GM12878 (cell line): ENCODE measurements at regions not wholly inside any gene's neighbourhood (a gene's known extent, or its start where the extent isn't known, plus 50 kb on each side); places are given as distances from the start of the nearest gene placed in this dataset.

ENCODE experiments used
- ATAC-seq: fragments of 200-7000 bp; cut with Tn5 transposase; 3 replicates; pipeline ENCODE4 v1.9.1; 2020; ENCODE audit warnings: mild to moderate bottlenecking, moderate library complexity
- BruUV-seq: library from RNA; stranded (reverse); fragments of 400-500 nt; replicated peaks from 2 replicates; lab custom pipeline; 2021; lab: Mats Ljungman, UMichigan
- CTCF ChIA-PET: fragments of 300-600 bp; sonication (Branson Sonifier 250); formaldehyde crosslinking; extraction: SDS; loops from one replicate; lab custom pipeline; 2021; ENCODE audit warnings: inconsistent platforms; lab: Yijun Ruan, JAX
- POLR2A ChIA-PET: fragments of 350-600 bp; formaldehyde crosslinking; extraction: SDS; loops from one replicate; lab custom pipeline; 2021; ENCODE audit warnings: inconsistent platforms; lab: Charles Lee
- RAD21 ChIA-PET: fragments of 300-600 bp; sonication (Branson Sonifier 250); formaldehyde crosslinking; loops from one replicate; lab custom pipeline; 2023; ENCODE audit warnings: antibody characterized with exemption; ENCODE audit not compliant: unreplicated experiment; lab: Charles Lee
- SMC1A ChIA-PET: fragments of 300-600 bp; sonication (Branson Sonifier 250); formaldehyde crosslinking; loops from one replicate; lab custom pipeline; 2023; ENCODE audit not compliant: unreplicated experiment, uncharacterized antibody; lab: Charles Lee
- DNase-seq: peaks from one replicate; pipeline ENCODE4 v3.0.0-alpha.2; 2011; ENCODE audit warnings: low read depth, low spot score
- FAIRE-seq: peaks from 3 replicates; lab custom pipeline; 2011; peaks lifted over from hg19 to GRCh38; lab: Jason Lieb, UNC
- H2AFZ ChIP-seq: 2 replicates; pipeline ENCODE4 v1.6.0; 2011; ENCODE audit warnings: low read depth, low read length, control low read depth; ENCODE audit not compliant: control insufficient read depth
- H3K27ac ChIP-seq: 2 replicates; pipeline ENCODE4 v1.5.1; 2011; ENCODE audit warnings: control low read depth; ENCODE audit not compliant: control insufficient read depth, insufficient read depth
- H3K27me3 ChIP-seq, 2 experiments: replicated peaks in 1 of 2; 2 replicates each; pipeline versions ENCODE4 v1.6.0 to v1.6.1; 2011; ENCODE audit warnings: low read length in 1 of 2; ENCODE audit not compliant: control insufficient read depth in 2 of 2, insufficient read depth in 2 of 2
- H3K36me3 ChIP-seq, 2 experiments: 2 replicates each; pipeline ENCODE4 v1.5.1; 2011; ENCODE audit warnings: low read length in 1 of 2; ENCODE audit not compliant: control insufficient read depth in 2 of 2, insufficient read depth in 2 of 2
- H3K4me1 ChIP-seq: 2 replicates; pipeline ENCODE4 v1.6.1; 2011; ENCODE audit warnings: mild to moderate bottlenecking, low read length, moderate library complexity, mixed read lengths; ENCODE audit not compliant: control insufficient read depth, insufficient read depth
- H3K4me2 ChIP-seq: 2 replicates; pipeline ENCODE4 v1.6.0; 2011; ENCODE audit warnings: control low read depth; ENCODE audit not compliant: control insufficient read depth, insufficient read depth
- H3K4me3 ChIP-seq: fragments of 200-600 bp; sonication (generic); 2 replicates; pipeline ENCODE4 v1.5.1; 2016
- H3K79me2 ChIP-seq: 2 replicates; pipeline ENCODE4 v1.6.0; 2011; ENCODE audit warnings: low read length; ENCODE audit not compliant: control insufficient read depth, insufficient read depth
- H3K9ac ChIP-seq: 2 replicates; pipeline ENCODE4 v1.8.0; 2011; ENCODE audit warnings: low read length, control low read depth, mixed read lengths; ENCODE audit not compliant: control insufficient read depth, insufficient read depth
- H3K9me3 ChIP-seq: replicated peaks from 3 replicates; pipeline ENCODE4 v1.5.1; 2011; ENCODE audit warnings: mild to moderate bottlenecking, low read length; ENCODE audit not compliant: control insufficient read depth, insufficient read depth
- H4K20me1 ChIP-seq: 2 replicates; pipeline ENCODE4 v1.6.0; 2011; ENCODE audit not compliant: control insufficient read depth, insufficient read depth
- CBX3 ChIP-seq: fragments of 200-600 bp; sonication (generic); IDR thresholded peaks from 2 replicates; pipeline ENCODE4 v1.6.1; 2016; ENCODE audit warnings: low read depth, borderline replicate concordance
- IRF4 ChIP-seq: IDR thresholded peaks from 2 replicates; pipeline ENCODE4 v1.6.1; 2011; ENCODE audit warnings: low read depth, low read length
- MYB ChIP-seq: fragments of 150-350 bp; IDR thresholded peaks from 2 replicates; pipeline ENCODE4 v1.6.1; 2014; ENCODE audit warnings: mild to moderate bottlenecking, low read depth, low read length, borderline replicate concordance
- NR2F1 ChIP-seq: fragments of 450-650 bp; conservative IDR thresholded peaks from 2 replicates; pipeline ENCODE4 v1.6.1; 2017; ENCODE audit warnings: mild to moderate bottlenecking
- RAD51 ChIP-seq: fragments of 450-650 bp; IDR thresholded peaks from 2 replicates; pipeline ENCODE4 v1.6.1; 2016; ENCODE audit warnings: moderate library complexity, mild to moderate bottlenecking, inconsistent platforms
- RFX5 ChIP-seq: IDR thresholded peaks from 2 replicates; pipeline ENCODE4 v1.6.1; 2011; ENCODE audit warnings: low read depth, low read length, improper control_type of control experiment
- SP1 ChIP-seq: IDR thresholded peaks from one replicate; pipeline ENCODE4 v1.6.1; 2011; ENCODE audit warnings: low read depth, low read length
- SRF ChIP-seq, 2 experiments: IDR thresholded peaks; 2 replicates each; pipeline ENCODE4 v1.6.1; 2011; ENCODE audit warnings: low read depth in 2 of 2, low read length in 2 of 2, mild to moderate bottlenecking in 1 of 2, moderate library complexity in 1 of 2
- TARDBP ChIP-seq: IDR thresholded peaks from 2 replicates; pipeline ENCODE4 v1.6.1; 2016; ENCODE audit warnings: borderline replicate concordance
- WGBS: methylation state at CpG from one replicate; pipeline ENCODE4 v1.1.6; 2016; ENCODE audit warnings: low lambda C conversion rate; ENCODE audit not compliant: insufficient replicate concordance, insufficient coverage; ENCODE audit errors: missing lambda C conversion rate; 5-methylcytosine and 5-hydroxymethylcytosine counted together
- in situ Hi-C: fragments of 300-500 bp; cut with MboI; formaldehyde crosslinking; loops from 9 replicates; pipeline ENCODE4 v1.14.3; 2018; ENCODE audit warnings: mixed read lengths
- intact Hi-C: fragments of 100-400 bp; cut with micrococcal nuclease; formaldehyde crosslinking; loops from one replicate; pipeline ENCODE4 v1.14.2; 2022; ENCODE audit not compliant: unreplicated experiment
- TF ChIP-seq, protein P1 (sequence below): IDR thresholded peaks from 2 replicates; pipeline ENCODE4 v1.6.1; 2012; ENCODE audit warnings: low read depth, low read length, improper control_type of control experiment
- TF ChIP-seq, protein P2 (sequence below): fragments of 450-650 bp; IDR thresholded peaks from 2 replicates; pipeline ENCODE4 v1.6.1; 2018; ENCODE audit warnings: borderline replicate concordance, mild to moderate bottlenecking; ENCODE audit not compliant: partially characterized antibody
- TF ChIP-seq, protein P3 (sequence below): fragments of 450-650 bp; IDR thresholded peaks from 2 replicates; pipeline ENCODE4 v1.6.1; 2017; ENCODE audit warnings: mild to moderate bottlenecking, low read depth, inconsistent platforms; ENCODE audit not compliant: poor library complexity, severe bottlenecking
- TF ChIP-seq, protein P4 (sequence below): IDR thresholded peaks from 2 replicates; pipeline ENCODE4 v1.6.1; 2011; ENCODE audit warnings: mild to moderate bottlenecking, low read depth, low read length, moderate library complexity; ENCODE audit not compliant: insufficient replicate concordance
- TF ChIP-seq, protein P5 (sequence below): fragments of 450-650 bp; IDR thresholded peaks from 2 replicates; pipeline ENCODE4 v1.6.1; 2016; ENCODE audit warnings: mild to moderate bottlenecking, moderate library complexity, borderline replicate concordance

DNA sequence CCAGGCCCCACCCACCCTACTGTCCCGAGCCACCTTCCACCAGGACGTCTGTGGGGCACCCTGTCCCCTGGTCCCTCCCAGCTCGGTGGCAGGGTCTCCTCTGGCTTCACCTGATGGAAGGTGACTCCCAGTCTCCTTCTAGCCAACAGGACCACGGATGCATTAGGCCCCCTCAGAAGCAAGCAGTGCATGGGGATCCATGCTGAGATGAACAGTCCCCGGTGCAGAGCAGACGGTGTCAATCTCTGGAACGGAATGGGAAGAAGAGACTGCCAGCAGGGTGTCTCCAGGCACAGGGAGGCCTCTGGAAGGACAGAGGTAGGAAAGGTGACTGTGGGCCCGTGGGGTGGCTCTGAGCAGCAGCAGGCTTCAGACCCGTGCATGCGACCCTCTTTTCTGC, 65.2 kb upstream of the FZD7 start:
- H3K4me1 ChIP-seq, result no peaks in the 10 kb centered on the region
- H3K27ac ChIP-seq, result no peak overlapping the region
- H4K20me1 ChIP-seq, result no peaks in the 10 kb centered on the region
- ChIA-PET SMC1A (no interaction called here), POLR2A (no interaction called here), CTCF (interaction anchor here (1.7 kb wide), 1 partner anchor 108 kb away, joined by 6 read pairs; no protein-coding TSS in a partner anchor), RAD21 (interaction anchor here (1.1 kb wide), 1 partner anchor 205 kb away, joined by 3 read pairs; no protein-coding TSS in a partner anchor)
- no peaks in the 10 kb centered on the region for H3K27me3 ChIP-seq
- 42% methylated on average over 8 of the region's 10 CpGs for WGBS
- FAIRE-seq (no peak), ATAC-seq (no peak), DNase-seq (no peak)
- in situ Hi-C loops, result no loop called here
- intact Hi-C loops, result loop anchor here (5.0 kb wide), 4 partner anchors 89 to 209 kb away; no protein-coding TSS in a partner anchor
- no peak overlapping the region for H3K9ac ChIP-seq
- no peaks in the 10 kb centered on the region for H3K9me3 ChIP-seq
- no TSS peak for BruUV-seq
- no peaks in the 10 kb centered on the region for H3K79me2 ChIP-seq
- no peak overlapping the region for H2AFZ ChIP-seq
- no peak overlapping the region for H3K4me3 ChIP-seq
- H3K36me3 ChIP-seq, result no peaks in the 10 kb centered on the region
- no peak overlapping the region for H3K4me2 ChIP-seq
- TF ChIP-seq, protein P1, sequence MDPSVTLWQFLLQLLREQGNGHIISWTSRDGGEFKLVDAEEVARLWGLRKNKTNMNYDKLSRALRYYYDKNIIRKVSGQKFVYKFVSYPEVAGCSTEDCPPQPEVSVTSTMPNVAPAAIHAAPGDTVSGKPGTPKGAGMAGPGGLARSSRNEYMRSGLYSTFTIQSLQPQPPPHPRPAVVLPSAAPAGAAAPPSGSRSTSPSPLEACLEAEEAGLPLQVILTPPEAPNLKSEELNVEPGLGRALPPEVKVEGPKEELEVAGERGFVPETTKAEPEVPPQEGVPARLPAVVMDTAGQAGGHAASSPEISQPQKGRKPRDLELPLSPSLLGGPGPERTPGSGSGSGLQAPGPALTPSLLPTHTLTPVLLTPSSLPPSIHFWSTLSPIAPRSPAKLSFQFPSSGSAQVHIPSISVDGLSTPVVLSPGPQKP, result no peak
- TF ChIP-seq MYB, result no peak
- TF ChIP-seq, protein P2, sequence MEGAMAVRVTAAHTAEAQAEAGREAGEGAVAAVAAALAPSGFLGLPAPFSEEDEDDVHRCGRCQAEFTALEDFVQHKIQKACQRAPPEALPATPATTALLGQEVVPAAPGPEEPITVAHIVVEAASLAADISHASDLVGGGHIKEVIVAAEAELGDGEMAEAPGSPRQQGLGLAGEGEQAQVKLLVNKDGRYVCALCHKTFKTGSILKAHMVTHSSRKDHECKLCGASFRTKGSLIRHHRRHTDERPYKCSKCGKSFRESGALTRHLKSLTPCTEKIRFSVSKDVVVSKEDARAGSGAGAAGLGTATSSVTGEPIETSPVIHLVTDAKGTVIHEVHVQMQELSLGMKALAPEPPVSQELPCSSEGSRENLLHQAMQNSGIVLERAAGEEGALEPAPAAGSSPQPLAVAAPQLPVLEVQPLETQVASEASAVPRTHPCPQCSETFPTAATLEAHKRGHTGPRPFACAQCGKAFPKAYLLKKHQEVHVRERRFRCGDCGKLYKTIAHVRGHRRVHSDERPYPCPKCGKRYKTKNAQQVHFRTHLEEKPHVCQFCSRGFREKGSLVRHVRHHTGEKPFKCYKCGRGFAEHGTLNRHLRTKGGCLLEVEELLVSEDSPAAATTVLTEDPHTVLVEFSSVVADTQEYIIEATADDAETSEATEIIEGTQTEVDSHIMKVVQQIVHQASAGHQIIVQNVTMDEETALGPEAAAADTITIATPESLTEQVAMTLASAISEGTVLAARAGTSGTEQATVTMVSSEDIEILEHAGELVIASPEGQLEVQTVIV, result no peak
- no peak for TF ChIP-seq TARDBP
- TF ChIP-seq, protein P3, sequence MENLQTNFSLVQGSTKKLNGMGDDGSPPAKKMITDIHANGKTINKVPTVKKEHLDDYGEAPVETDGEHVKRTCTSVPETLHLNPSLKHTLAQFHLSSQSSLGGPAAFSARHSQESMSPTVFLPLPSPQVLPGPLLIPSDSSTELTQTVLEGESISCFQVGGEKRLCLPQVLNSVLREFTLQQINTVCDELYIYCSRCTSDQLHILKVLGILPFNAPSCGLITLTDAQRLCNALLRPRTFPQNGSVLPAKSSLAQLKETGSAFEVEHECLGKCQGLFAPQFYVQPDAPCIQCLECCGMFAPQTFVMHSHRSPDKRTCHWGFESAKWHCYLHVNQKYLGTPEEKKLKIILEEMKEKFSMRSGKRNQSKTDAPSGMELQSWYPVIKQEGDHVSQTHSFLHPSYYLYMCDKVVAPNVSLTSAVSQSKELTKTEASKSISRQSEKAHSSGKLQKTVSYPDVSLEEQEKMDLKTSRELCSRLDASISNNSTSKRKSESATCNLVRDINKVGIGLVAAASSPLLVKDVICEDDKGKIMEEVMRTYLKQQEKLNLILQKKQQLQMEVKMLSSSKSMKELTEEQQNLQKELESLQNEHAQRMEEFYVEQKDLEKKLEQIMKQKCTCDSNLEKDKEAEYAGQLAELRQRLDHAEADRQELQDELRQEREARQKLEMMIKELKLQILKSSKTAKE, result no peak
- TF ChIP-seq, protein P4, sequence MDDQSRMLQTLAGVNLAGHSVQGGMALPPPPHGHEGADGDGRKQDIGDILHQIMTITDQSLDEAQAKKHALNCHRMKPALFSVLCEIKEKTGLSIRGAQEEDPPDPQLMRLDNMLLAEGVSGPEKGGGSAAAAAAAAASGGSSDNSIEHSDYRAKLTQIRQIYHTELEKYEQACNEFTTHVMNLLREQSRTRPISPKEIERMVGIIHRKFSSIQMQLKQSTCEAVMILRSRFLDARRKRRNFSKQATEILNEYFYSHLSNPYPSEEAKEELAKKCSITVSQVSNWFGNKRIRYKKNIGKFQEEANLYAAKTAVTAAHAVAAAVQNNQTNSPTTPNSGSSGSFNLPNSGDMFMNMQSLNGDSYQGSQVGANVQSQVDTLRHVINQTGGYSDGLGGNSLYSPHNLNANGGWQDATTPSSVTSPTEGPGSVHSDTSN, result no peak
- TF ChIP-seq, protein P5, sequence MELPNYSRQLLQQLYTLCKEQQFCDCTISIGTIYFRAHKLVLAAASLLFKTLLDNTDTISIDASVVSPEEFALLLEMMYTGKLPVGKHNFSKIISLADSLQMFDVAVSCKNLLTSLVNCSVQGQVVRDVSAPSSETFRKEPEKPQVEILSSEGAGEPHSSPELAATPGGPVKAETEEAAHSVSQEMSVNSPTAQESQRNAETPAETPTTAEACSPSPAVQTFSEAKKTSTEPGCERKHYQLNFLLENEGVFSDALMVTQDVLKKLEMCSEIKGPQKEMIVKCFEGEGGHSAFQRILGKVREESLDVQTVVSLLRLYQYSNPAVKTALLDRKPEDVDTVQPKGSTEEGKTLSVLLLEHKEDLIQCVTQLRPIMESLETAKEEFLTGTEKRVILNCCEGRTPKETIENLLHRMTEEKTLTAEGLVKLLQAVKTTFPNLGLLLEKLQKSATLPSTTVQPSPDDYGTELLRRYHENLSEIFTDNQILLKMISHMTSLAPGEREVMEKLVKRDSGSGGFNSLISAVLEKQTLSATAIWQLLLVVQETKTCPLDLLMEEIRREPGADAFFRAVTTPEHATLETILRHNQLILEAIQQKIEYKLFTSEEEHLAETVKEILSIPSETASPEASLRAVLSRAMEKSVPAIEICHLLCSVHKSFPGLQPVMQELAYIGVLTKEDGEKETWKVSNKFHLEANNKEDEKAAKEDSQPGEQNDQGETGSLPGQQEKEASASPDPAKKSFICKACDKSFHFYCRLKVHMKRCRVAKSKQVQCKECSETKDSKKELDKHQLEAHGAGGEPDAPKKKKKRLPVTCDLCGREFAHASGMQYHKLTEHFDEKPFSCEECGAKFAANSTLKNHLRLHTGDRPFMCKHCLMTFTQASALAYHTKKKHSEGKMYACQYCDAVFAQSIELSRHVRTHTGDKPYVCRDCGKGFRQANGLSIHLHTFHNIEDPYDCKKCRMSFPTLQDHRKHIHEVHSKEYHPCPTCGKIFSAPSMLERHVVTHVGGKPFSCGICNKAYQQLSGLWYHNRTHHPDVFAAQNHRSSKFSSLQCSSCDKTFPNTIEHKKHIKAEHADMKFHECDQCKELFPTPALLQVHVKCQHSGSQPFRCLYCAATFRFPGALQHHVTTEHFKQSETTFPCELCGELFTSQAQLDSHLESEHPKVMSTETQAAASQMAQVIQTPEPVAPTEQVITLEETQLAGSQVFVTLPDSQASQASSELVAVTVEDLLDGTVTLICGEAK, result no peak
- no peak for TF ChIP-seq RFX5
- TF ChIP-seq IRF4, result no peak
- TF ChIP-seq SP1, result no peak
- no peak for TF ChIP-seq NR2F1
- no peak for TF ChIP-seq CBX3
- TF ChIP-seq RAD51, result no peak
- TF ChIP-seq SRF (IDR thresholded peaks at IDR 0.05; ENCODE audit: low read depth in 2 of 2, low read length in 2 of 2), result no peak
